ENCODE measurements at regions not wholly inside any gene's neighbourhood (a gene's known extent, or its start where the extent isn't known, plus 50 kb on each side); places are given as distances from the start of the nearest gene placed in this dataset.
"Not testable (repeated sequence)": the region's sequence is repeated elsewhere in the genome, so short reads cannot be mapped to it uniquely, and the experiment has no call there.

DNA sequence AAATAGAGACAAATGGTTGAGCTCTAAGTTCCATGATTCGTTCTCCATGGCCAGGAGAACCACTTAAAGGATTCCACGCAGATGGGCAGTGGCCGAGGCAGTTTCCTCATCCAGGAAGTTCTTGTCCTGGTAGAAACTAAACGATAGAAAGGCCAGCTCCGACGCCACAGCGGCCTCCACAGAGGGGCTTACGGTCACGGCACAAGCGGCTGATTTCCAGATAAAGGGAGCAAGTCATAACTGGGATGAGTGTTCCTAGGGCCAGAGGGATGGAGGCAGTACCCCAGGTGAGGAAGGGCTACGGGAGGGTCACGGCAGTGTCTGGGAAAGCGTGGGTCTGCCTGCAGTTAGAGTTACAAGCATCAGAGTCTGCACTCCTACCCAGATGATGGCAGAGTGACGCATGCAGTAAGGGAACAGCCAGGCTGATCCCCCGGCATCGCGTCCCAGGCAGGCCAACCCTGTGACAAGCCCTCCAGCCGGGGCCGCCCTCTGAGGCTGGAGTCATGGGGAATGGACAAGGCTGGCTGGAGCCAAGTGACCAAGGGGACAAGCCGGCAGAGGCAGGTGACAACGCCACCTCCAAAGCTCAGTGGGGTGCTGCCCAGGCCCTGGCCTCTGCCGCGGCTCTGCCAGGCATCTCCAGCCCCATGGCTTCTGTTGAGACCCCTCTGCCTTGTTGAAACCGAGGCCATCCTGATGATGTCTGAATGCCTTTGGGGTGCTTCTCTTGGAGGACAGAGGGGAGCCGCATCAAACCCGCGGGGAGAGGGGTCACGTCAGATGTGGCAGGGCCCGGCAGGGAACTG lies 475.1 kb downstream of the BRD1 start:
- Mint-ChIP-seq H3K27ac (no peak overlapping the region), H3K9me3 (no peaks in the 10 kb centered on the region), H3K4me3 (no peak overlapping the region), H3K4me1 (ENCODE audit: low read depth) (no peaks in the 10 kb centered on the region), H3K36me3 (ENCODE audit: low read depth) (no peaks in the 10 kb centered on the region), H3K27me3 (peaks cover 58% of the 10 kb centered on the region)
- DNase-seq = no peak

DNA sequence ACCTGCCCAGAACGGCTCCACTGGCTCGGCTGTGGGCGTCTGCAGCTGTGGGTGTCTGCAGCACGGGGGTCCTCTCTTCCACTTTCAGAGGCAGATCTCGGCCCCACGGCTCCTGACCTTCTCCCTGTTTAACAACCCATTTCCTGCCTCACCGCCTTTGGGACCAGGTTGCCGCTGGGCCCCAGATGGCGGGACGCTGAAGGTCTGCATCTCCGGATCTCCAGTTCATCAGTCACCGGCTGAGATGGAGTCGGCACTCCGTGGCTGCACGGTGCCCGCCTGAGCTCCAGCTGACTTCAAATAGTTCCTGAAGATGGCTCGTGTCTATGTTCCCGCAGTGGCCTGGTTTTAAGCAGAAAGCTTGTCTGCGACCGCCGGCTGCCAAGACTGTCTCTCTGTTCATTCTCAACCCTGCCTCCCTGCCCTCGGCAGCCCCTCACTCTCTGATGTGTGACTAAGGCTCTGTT lies 475.9 kb downstream of the BRD1 start:
- Mint-ChIP-seq H3K27ac (no peak overlapping the region), H3K4me3 (no peak overlapping the region), H3K4me1 (ENCODE audit: low read depth) (no peaks in the 10 kb centered on the region), H3K9me3 (no peaks in the 10 kb centered on the region), H3K27me3 (peaks cover 54% of the 10 kb centered on the region), H3K36me3 (ENCODE audit: low read depth) (no peaks in the 10 kb centered on the region)
- no peak for DNase-seq

DNA sequence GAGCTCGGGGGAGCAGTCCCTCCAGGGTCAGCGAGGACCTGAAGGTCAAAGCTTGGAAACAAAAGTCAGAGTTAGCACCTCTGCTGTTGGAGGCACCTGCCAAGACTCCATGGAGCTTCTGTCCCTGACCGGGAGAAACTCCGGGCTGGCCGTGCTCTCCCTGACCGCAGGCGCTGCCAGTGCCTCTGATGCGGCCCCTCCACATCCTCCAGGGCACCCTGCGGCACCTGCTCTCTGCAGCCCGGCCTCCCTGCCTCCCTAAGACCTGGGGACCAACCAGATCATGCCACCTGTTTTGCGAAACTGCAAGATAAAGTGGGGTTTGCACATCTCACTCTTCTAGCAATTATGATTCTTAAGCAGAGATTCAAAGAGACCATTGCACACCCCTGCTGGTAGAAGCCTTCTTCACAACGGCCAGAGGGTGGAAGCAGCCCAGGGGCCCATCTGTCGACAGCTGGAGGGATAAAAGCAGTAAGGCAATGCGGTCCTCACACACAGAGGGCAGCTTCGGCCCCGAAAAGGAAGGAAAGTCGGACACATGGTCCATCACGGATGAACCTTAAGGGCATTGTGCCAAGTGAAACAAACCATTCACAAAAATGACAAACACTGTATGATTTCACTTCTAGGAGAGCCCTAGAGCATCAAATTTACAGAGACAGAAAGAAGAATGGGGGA lies 477.1 kb downstream of the BRD1 start:
- Mint-ChIP-seq H3K4me3 (no peak overlapping the region), H3K27me3 (peaks cover 49% of the 10 kb centered on the region), H3K9me3 (no peaks in the 10 kb centered on the region), H3K4me1 (ENCODE audit: low read depth) (no peaks in the 10 kb centered on the region), H3K36me3 (ENCODE audit: low read depth) (no peaks in the 10 kb centered on the region), H3K27ac (no peak overlapping the region)
- no peak for DNase-seq

DNA sequence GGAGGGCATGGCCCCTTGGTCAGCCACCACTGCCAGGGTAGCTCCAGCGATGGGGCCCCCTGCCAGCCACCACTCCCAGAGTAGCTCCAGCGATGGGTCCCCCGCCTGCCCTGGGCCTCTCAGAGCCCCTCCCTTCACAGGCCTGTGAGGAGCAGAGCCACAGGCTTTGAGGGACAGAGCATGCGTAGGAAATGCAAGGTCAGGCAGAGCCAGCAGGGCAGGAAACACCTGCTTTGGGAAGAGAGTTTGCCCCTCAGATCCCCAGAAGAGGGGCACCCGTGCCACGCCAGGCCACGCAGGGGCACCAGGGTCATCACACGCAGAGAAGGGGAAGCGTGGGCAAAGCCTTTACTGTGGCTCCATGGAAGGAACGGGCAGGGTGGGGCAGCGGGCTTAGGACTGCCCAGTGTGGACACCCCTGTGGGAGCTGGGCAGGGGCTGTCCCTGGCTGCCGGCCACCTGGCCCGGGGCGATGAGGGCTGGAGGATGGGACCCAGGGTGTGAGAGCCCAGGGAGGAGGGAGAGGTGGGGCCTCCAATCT lies 477.8 kb downstream of the BRD1 start:
- H3K9me3 Mint-ChIP-seq = no peaks in the 10 kb centered on the region
- no peaks in the 10 kb centered on the region for H3K4me1 Mint-ChIP-seq (ENCODE audit: low read depth)
- H3K4me3 Mint-ChIP-seq = no peak overlapping the region
- no peak for DNase-seq
- no peak overlapping the region for H3K27ac Mint-ChIP-seq
- H3K36me3 Mint-ChIP-seq (ENCODE audit: low read depth) = no peaks in the 10 kb centered on the region
- H3K27me3 Mint-ChIP-seq = peaks cover 46% of the 10 kb centered on the region

DNA sequence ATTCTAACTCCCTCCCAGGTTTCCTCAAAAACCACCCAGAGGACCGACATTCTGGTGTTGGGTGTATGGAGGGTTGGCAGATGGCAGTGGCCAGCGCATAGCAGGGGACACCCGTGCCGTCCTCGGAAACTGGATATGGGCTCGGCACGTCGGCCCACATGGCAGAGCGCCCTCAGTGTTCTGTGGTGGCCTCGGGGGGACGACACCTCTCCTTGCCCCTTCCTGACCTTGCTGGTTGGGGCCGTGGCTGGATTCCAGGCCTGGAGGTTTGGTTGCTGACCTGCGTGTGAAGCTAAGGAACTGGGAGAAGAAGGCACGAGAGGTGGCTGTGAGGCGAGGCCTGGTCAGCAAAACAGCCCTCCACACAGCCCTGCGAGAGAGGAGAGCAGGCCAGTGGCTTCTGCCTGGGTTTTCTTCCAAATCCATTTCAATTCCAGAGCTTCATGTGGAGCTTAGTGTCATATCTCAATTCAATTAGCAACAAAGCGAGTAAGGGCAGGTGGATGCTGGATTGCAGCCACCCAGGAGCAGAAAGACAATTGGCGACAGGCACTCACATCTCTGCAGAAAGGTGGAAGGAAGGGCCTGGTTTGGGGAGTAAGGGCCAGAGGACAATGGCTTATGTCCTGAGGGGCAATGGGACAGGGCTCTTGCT lies 478.4 kb downstream of the BRD1 start:
- no peak overlapping the region for H3K4me3 Mint-ChIP-seq
- H3K9me3 Mint-ChIP-seq = no peaks in the 10 kb centered on the region
- no peak for DNase-seq
- H3K27ac Mint-ChIP-seq = no peak overlapping the region
- H3K36me3 Mint-ChIP-seq (ENCODE audit: low read depth) = no peaks in the 10 kb centered on the region
- H3K4me1 Mint-ChIP-seq (ENCODE audit: low read depth) = no peaks in the 10 kb centered on the region
- H3K27me3 Mint-ChIP-seq = peaks cover 45% of the 10 kb centered on the region

DNA sequence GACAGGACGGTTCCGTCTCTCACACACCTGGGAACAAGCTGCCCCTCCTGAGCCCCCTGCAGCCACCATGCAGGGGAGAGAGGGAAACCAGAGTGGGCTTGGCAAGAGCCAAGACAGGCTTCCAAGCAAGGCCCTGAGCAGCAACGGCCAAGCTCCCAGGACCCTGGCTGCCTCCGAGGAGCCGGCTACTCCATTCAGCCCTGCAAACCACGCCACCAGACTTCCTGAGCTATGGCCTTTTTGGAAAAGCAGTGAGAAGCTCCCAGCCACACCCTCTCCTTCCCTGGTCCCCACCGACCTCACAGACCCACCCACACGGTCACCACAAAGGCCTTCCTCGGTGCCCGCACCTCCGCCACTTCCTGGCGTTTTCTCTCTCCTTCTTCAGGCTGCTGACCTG lies 479.0 kb downstream of the BRD1 start:
- peaks cover 47% of the 10 kb centered on the region for H3K27me3 Mint-ChIP-seq
- no peak overlapping the region for H3K27ac Mint-ChIP-seq
- H3K4me1 Mint-ChIP-seq (ENCODE audit: low read depth) = no peaks in the 10 kb centered on the region

DNA sequence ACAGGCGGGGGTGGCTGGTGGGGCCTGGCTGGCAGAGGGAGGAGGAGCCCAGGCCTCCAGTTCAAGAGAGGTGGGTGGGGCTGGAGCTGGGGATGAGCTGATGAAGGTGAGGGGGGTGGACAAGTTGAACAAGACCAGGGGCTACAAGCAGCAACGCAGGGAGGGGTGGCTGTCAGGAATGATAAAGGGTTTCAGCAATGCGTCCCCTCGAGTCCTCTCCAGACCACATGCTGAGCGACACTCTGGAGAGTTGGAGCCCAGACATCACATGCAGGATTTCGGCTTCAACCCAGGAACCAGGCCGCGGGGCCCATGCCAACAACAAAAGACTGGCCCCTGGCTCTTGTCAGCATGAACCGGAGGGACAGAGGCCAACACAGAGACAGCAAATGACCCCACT lies 480.3 kb downstream of the BRD1 start:
- no peak for DNase-seq
- no peaks in the 10 kb centered on the region for H3K9me3 Mint-ChIP-seq
- no peak overlapping the region for H3K4me3 Mint-ChIP-seq
- H3K27ac Mint-ChIP-seq = no peak overlapping the region
- no peaks in the 10 kb centered on the region for H3K4me1 Mint-ChIP-seq (ENCODE audit: low read depth)
- H3K27me3 Mint-ChIP-seq = peaks cover 44% of the 10 kb centered on the region
- no peaks in the 10 kb centered on the region for H3K36me3 Mint-ChIP-seq (ENCODE audit: low read depth)

More for the DNA sequence above, 479.0 kb downstream of the BRD1 start:
- DNase-seq = no peak
- H3K9me3 Mint-ChIP-seq = no peaks in the 10 kb centered on the region
- no peak overlapping the region for H3K4me3 Mint-ChIP-seq
- H3K36me3 Mint-ChIP-seq (ENCODE audit: low read depth) = no peaks in the 10 kb centered on the region

DNA sequence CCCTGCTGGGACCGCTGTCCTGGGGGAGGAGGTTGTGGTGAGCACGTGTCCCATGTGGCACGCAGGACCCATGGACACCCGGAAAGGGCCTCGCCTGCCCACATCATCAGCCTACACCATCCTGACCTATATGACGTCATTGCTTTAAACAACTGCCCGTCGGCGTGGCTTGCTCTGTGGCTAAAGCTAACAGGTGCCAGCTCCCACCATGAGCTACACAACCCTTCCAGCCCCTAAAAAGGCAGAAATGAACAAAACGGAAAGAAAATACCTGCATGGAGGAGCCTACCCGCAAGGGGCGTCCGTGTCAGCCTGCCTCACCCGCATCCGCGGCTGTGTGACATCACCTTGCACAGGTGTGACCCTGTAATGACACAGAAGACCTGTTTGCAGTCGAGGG lies 481.8 kb downstream of the BRD1 start:
- H3K4me3 Mint-ChIP-seq = no peak overlapping the region
- H3K9me3 Mint-ChIP-seq = no peaks in the 10 kb centered on the region
- H3K4me1 Mint-ChIP-seq (ENCODE audit: low read depth) = no peaks in the 10 kb centered on the region
- H3K36me3 Mint-ChIP-seq (ENCODE audit: low read depth) = no peaks in the 10 kb centered on the region
- no peak for DNase-seq
- no peak overlapping the region for H3K27ac Mint-ChIP-seq
- peaks cover 47% of the 10 kb centered on the region for H3K27me3 Mint-ChIP-seq

DNA sequence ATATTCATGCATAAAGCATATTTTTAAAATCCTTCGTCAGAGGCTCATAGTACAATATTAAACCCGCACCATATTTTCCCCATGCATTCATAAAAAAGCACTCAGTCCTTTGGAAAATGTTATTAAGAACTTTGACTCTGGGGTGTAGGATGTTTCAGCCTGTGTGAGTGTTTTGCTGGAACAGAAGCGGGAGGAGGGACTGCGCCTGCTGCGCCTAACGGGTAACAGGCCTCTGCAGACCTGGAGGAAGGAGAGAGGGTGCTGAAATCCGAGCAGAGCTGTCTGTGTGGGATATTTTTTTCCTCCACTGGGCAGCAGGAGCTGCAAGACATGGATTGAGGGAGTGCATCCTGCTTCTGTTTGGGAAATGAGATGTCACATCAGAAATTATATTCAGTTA lies 483.0 kb downstream of the BRD1 start:
- H3K9me3 Mint-ChIP-seq = no peaks in the 10 kb centered on the region
- H3K27me3 Mint-ChIP-seq = peaks cover 47% of the 10 kb centered on the region
- H3K36me3 Mint-ChIP-seq (ENCODE audit: low read depth) = no peaks in the 10 kb centered on the region
- H3K4me3 Mint-ChIP-seq = no peak overlapping the region
- DNase-seq = no peak
- H3K27ac Mint-ChIP-seq = no peak overlapping the region
- H3K4me1 Mint-ChIP-seq (ENCODE audit: low read depth) = no peaks in the 10 kb centered on the region

DNA sequence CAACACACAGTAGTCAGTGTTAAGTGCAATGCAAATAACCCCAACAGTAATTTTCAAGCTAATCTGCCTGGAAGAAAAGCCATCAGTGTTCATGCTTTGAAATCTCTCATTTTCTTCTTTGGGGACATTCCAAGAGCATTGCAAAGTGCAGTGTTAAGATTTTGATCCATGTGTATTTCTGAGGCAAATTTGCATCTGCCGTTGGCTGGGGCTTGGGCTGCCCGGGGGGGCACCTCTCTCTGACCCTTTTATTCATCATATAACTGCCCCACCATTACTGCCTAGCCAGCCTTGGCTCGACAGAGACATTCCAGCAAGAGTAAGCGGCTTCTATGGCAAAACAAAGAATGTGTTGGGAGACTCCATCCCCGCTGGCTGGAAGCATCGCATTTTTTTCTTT lies 483.5 kb downstream of the BRD1 start:
- no peaks in the 10 kb centered on the region for H3K36me3 Mint-ChIP-seq (ENCODE audit: low read depth)
- H3K4me1 Mint-ChIP-seq (ENCODE audit: low read depth) = no peaks in the 10 kb centered on the region
- no peak overlapping the region for H3K4me3 Mint-ChIP-seq
- no peak for DNase-seq
- H3K9me3 Mint-ChIP-seq = no peaks in the 10 kb centered on the region
- no peak overlapping the region for H3K27ac Mint-ChIP-seq
- H3K27me3 Mint-ChIP-seq = peaks cover 47% of the 10 kb centered on the region

DNA sequence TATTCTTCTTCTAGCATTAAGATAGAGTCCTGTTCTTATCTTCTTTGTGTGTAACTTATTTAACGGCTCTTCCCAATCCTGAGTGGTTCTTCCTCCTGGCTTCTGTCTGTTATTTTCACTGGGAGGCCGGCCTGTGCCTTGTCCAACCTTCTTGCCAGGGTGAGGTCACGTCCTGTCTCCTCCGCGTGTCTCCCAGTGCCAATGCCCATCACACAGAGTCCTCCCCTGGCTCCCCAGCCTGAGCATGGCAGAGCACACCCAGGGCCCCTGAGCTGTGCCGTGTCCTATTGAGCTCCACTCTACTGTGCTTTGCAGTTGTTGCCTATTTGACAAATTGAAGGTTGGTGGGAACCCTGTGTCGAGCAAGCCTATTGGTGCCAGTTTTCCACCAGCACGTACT lies 487.3 kb downstream of the BRD1 start:
- no peaks in the 10 kb centered on the region for H3K9me3 Mint-ChIP-seq
- H3K27ac Mint-ChIP-seq = no peak overlapping the region
- no peaks in the 10 kb centered on the region for H3K4me1 Mint-ChIP-seq (ENCODE audit: low read depth)
- H3K27me3 Mint-ChIP-seq = peaks cover 37% of the 10 kb centered on the region
- no peak for DNase-seq
- H3K4me3 Mint-ChIP-seq = no peak overlapping the region
- H3K36me3 Mint-ChIP-seq (ENCODE audit: low read depth) = no peaks in the 10 kb centered on the region

DNA sequence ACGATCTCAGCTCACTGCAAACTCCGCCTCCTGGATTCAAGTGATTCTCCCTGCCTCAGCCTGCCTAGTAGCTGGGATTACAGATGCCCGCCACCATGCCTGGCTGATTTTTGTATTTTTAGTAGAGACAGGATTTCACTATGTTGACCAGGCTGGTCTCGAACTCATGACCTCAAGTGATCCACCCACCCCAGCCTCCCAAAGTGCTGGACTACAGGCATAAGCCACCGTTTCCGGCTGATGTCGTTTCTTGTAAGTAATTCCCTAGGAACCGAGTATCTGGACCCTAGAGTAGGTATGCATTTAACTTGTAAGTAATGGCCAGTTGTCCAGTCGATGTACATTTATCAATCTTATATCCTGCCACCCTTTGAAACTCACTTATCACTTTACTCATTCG lies 491.2 kb downstream of the BRD1 start:
- DNase-seq; H3K4me1 Mint-ChIP-seq (ENCODE audit: low read depth); H3K9me3 Mint-ChIP-seq; H3K27ac Mint-ChIP-seq; H3K4me3 Mint-ChIP-seq; H3K36me3 Mint-ChIP-seq (ENCODE audit: low read depth): not testable (repeated sequence)
- H3K27me3 Mint-ChIP-seq = peaks cover 20% of the 10 kb centered on the region

DNA sequence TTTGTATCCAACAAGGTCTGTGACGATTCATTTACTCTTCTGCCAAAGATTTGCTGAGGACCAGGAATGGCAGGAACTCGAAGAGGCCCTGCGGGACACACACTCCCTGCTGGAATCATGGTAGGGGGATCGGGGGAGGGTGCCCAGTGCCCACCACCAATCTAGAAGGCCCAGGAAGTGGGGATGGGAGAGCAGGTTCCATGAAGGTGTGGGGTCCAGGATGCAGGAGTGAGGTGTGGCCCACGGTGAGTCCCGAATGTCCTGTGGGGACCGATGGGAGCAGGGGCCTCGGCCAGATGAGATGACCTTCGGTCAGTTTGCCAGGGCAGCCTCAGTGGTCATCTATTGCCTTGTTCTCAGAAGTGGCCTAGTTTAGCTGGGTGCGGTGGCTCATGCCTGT lies 492.7 kb downstream of the BRD1 start:
- Mint-ChIP-seq H3K9me3 (no peaks in the 10 kb centered on the region), H3K36me3 (ENCODE audit: low read depth) (no peaks in the 10 kb centered on the region), H3K4me3 (no peak overlapping the region), H3K27ac (no peak overlapping the region), H3K27me3 (peaks cover 11% of the 10 kb centered on the region), H3K4me1 (ENCODE audit: low read depth) (no peaks in the 10 kb centered on the region)
- no peak for DNase-seq

DNA sequence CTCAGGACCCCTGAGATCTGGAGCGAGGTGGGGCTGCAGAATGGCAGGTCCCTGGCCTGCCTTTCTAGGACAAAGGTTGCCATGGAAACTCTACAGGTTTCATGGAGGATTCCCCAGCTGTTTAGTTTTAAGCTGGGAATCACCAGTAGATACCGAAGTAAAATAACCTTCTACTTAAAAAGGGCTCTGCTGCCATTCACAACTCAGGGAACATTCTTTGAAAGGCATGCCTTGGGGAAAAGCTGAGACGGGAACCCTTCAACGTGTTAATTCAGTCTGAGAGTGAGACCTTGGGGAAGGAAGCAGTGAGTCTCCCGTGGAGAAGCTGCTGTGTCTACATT lies 493.3 kb downstream of the BRD1 start:
- H3K27me3 Mint-ChIP-seq = peaks cover 11% of the 10 kb centered on the region
- no peaks in the 10 kb centered on the region for H3K9me3 Mint-ChIP-seq
- no peak overlapping the region for H3K4me3 Mint-ChIP-seq
- no peaks in the 10 kb centered on the region for H3K4me1 Mint-ChIP-seq (ENCODE audit: low read depth)
- no peaks in the 10 kb centered on the region for H3K36me3 Mint-ChIP-seq (ENCODE audit: low read depth)
- no peak for DNase-seq
- H3K27ac Mint-ChIP-seq = no peak overlapping the region

DNA sequence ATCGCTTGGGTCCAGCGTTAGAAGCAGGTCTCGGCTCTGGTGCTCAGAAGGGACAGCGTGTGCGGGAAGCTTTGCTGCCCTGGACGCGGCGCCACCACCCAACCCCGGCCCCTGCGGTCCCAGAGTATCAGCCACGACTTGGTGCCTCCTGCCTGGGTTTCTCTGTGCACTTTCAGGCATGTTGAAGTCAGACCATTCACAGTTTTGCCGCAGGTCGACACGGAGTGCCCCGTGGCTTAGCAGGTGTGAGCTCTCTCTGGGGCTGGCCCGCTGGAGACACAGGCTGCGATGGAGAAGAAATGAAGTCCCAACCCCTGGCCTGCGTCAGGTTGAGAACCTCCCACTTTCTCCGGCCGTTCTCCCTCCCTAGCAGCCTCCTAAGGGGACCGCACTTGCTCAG lies 494.5 kb downstream of the BRD1 start:
- Mint-ChIP-seq H3K4me3 (no peak overlapping the region), H3K4me1 (ENCODE audit: low read depth) (no peaks in the 10 kb centered on the region), H3K27me3 (peaks cover 15% of the 10 kb centered on the region), H3K9me3 (no peaks in the 10 kb centered on the region), H3K27ac (no peak overlapping the region), H3K36me3 (ENCODE audit: low read depth) (no peaks in the 10 kb centered on the region)
- DNase-seq = no peak

All from activated T-cell treated with anti-CD3 and anti-CD28 coated beads, Interleukin-2, amount 50 U/mL, for 24 hours (primary cell).